IPS-18a (cell line): ENCODE measurements at regions not wholly inside any gene's neighbourhood (a gene's known extent, or its start where the extent isn't known, plus 50 kb on each side); places are given as distances from the start of the nearest gene placed in this dataset.

Source experiments
- H3K27ac ChIP-seq: one replicate; pipeline ENCODE4 v1.5.1; 2013; ENCODE audit warnings: low read length
- H3K27me3 ChIP-seq: one replicate; pipeline ENCODE4 v1.6.1; 2013; ENCODE audit warnings: mild to moderate bottlenecking, low read length; ENCODE audit not compliant: control insufficient read depth, insufficient read depth
- H3K36me3 ChIP-seq: one replicate; pipeline ENCODE4 v1.6.1; 2013; ENCODE audit warnings: low read depth, low read length; ENCODE audit not compliant: control insufficient read depth
- H3K4me1 ChIP-seq: one replicate; pipeline ENCODE4 v1.6.1; 2013; ENCODE audit warnings: low read depth, low read length; ENCODE audit not compliant: control insufficient read depth
- H3K4me3 ChIP-seq: one replicate; pipeline ENCODE4 v1.5.1; 2013; ENCODE audit warnings: low read length
- H3K9ac ChIP-seq: one replicate; pipeline ENCODE4 v1.6.1; 2013; ENCODE audit warnings: mild to moderate bottlenecking, low read length, moderate library complexity
- H3K9me3 ChIP-seq: one replicate; pipeline ENCODE4 v1.6.1; 2013; ENCODE audit warnings: low read depth, low read length; ENCODE audit not compliant: control insufficient read depth

- Histone ChIP-seq H3K4me1 (no peaks in the 10 kb centered on the region), H3K27ac (no peak overlapping the region), H3K9me3 (no peaks in the 10 kb centered on the region), H3K4me3 (no peak overlapping the region), H3K27me3 (no peaks in the 10 kb centered on the region), H3K9ac (no peak overlapping the region), H3K36me3 (no peaks in the 10 kb centered on the region)
Observed at GRCh38 chr4:163622379-163623035, 128.0 kb downstream of the TMA16 start.

GRCh38 chr4:163623787-163624186, 129.3 kb downstream of the TMA16 start:
- Histone ChIP-seq H3K36me3 (no peaks in the 10 kb centered on the region), H3K4me3 (no peak overlapping the region), H3K4me1 (no peaks in the 10 kb centered on the region), H3K27me3 (no peaks in the 10 kb centered on the region), H3K9ac (no peak overlapping the region), H3K9me3 (no peaks in the 10 kb centered on the region), H3K27ac (no peak overlapping the region)

DNA sequence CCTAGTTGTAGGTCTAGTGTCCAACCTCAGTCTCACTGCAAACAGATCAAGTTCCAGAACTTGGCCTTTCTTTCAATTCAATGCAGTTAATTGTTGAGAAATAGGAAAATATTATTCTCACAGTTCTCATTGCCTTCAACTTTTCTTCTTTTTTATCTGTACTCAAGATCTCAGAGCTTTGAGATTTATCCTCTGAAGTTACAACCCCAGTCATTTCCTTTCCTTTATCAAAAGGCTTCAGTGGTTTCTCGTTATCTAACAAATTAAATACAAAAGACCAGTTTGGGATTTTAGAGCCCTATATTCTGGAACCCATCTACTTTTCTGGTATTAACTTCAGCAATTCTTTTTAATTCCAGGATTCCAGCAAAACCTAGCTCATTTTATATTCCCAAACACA, 130.2 kb downstream of the TMA16 start:
- Histone ChIP-seq H3K27ac (no peak overlapping the region), H3K9me3 (no peaks in the 10 kb centered on the region), H3K36me3 (no peaks in the 10 kb centered on the region), H3K4me3 (no peak overlapping the region), H3K4me1 (no peaks in the 10 kb centered on the region), H3K9ac (no peak overlapping the region), H3K27me3 (no peaks in the 10 kb centered on the region)

- no peak overlapping the region for H3K4me3 ChIP-seq
- no peak overlapping the region for H3K9ac ChIP-seq
- H3K27ac ChIP-seq = no peak overlapping the region
- no peaks in the 10 kb centered on the region for H3K4me1 ChIP-seq
- no peaks in the 10 kb centered on the region for H3K9me3 ChIP-seq
- no peaks in the 10 kb centered on the region for H3K27me3 ChIP-seq
- no peaks in the 10 kb centered on the region for H3K36me3 ChIP-seq
Observed at GRCh38 chr4:163631288-163631687, 136.8 kb downstream of the TMA16 start.

DNA sequence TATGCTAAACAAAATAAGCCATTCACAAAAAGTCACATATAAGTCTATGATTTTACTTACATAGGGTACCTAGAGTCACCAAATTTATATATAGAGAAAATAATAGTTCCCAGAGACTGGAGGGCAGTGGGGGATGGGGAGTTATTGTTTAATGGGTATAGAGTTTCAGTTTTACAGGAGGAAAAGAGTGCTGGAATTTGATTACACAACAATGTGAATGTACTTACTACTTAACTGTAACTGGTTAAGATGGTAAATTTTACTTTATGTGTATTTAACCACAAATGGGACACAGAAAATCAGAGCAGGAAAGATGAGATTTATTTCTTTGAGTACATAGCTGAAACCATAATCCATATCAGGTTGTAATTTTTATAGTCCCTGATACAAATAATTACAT, 144.4 kb downstream of the TMA16 start:
- no peaks in the 10 kb centered on the region for H3K4me1 ChIP-seq
- H3K9ac ChIP-seq = no peak overlapping the region
- no peaks in the 10 kb centered on the region for H3K9me3 ChIP-seq
- H3K4me3 ChIP-seq = no peak overlapping the region
- no peaks in the 10 kb centered on the region for H3K36me3 ChIP-seq
- H3K27ac ChIP-seq = no peak overlapping the region
- H3K27me3 ChIP-seq = no peaks in the 10 kb centered on the region

DNA sequence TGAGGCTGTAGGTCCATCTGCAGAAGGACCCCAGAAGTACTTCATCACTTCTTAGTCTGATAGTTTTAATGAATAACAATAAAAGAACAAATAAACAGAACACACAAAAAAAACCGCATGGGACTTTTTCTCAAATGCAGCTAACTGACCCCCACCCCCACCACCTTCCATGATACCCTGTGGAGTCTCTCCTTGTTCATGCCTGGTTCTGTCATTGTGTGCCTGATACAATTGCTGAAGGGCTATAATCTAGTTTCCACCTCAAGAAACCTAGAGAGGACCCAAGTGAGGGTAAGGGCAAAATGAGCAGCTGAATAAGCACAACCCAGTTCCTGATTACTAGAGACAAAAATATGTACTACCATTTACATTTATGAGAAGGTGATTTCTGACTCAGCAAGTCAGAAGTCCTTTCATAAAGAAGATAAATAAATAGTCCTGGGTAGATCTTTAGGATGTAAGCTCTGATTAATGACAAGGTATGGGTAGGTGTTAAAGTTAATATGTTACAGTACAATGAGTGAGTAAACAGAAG, 155.1 kb downstream of the TMA16 start:
- Histone ChIP-seq H3K36me3 (no peaks in the 10 kb centered on the region), H3K27ac (no peak overlapping the region), H3K9ac (no peak overlapping the region), H3K4me1 (peaks cover 10% of the 10 kb centered on the region), H3K27me3 (no peaks in the 10 kb centered on the region), H3K9me3 (peaks cover 4% of the 10 kb centered on the region), H3K4me3 (no peak overlapping the region)

- Histone ChIP-seq H3K27ac (no peak overlapping the region), H3K4me3 (no peak overlapping the region), H3K4me1 (peaks cover 10% of the 10 kb centered on the region), H3K36me3 (no peaks in the 10 kb centered on the region), H3K9ac (no peak overlapping the region), H3K27me3 (no peaks in the 10 kb centered on the region), H3K9me3 (no peaks in the 10 kb centered on the region)
Observed at GRCh38 chr4:163651761-163652160, 157.3 kb downstream of the TMA16 start.

DNA sequence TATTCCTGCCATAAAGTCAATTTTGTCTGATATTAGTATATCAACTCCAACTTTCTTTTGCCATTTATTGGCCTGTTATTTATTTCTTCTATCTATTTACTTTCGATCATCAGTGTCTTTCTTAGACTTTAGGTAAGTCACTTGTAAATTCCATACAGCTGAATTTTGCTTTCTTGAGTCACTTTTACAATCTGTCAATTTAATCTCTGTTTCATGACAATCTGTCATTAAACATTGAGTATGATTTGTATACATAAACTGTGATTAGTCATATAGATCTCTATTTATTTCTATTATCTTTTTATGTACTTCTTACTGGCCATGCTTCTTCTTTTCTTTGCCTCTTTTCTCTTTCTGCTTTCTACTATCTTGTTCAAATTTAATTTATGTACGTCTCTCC, 160.1 kb downstream of the TMA16 start:
- no peaks in the 10 kb centered on the region for H3K9me3 ChIP-seq
- H3K27me3 ChIP-seq = no peaks in the 10 kb centered on the region
- H3K36me3 ChIP-seq = no peaks in the 10 kb centered on the region
- H3K9ac ChIP-seq = no peak overlapping the region
- H3K4me3 ChIP-seq = no peak overlapping the region
- no peak overlapping the region for H3K27ac ChIP-seq
- peaks cover 4% of the 10 kb centered on the region for H3K4me1 ChIP-seq

GRCh38 chr4:163660636-163661035, 166.1 kb downstream of the TMA16 start:
- H3K9ac ChIP-seq = no peak overlapping the region
- no peaks in the 10 kb centered on the region for H3K9me3 ChIP-seq
- no peak overlapping the region for H3K4me3 ChIP-seq
- no peaks in the 10 kb centered on the region for H3K4me1 ChIP-seq
- H3K27ac ChIP-seq = no peak overlapping the region
- no peaks in the 10 kb centered on the region for H3K27me3 ChIP-seq
- no peaks in the 10 kb centered on the region for H3K36me3 ChIP-seq

DNA sequence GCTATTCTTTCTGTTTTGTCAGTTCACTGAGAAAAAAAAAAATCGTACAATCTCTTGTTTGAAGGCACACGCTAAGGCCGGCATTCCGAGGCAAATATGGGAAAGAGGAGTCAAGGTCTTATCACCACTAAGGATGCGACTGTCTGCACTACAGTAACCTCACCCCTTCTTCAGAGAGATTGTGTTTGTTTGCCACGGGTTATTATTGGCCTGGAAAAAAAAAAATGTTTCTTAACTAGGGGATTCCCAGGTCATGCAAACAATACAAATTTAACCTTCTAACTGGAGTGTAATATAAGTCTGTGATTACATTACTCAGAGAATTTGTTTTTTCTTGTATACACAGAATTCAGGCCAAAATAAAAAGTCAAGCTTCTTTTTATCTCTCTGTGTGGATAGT, 168.3 kb downstream of the TMA16 start:
- Histone ChIP-seq H3K9ac (no peak overlapping the region), H3K27me3 (no peaks in the 10 kb centered on the region), H3K4me1 (no peaks in the 10 kb centered on the region), H3K27ac (no peak overlapping the region), H3K4me3 (no peak overlapping the region), H3K9me3 (no peaks in the 10 kb centered on the region), H3K36me3 (no peaks in the 10 kb centered on the region)

GRCh38 chr4:163663454-163664225, 169.2 kb downstream of the TMA16 start:
- Histone ChIP-seq H3K4me3 (no peak overlapping the region), H3K9ac (no peak overlapping the region), H3K27ac (no peak overlapping the region), H3K4me1 (no peaks in the 10 kb centered on the region), H3K9me3 (no peaks in the 10 kb centered on the region), H3K27me3 (no peaks in the 10 kb centered on the region), H3K36me3 (no peaks in the 10 kb centered on the region)

GRCh38 chr4:163665101-163665500, 170.6 kb downstream of the TMA16 start:
- no peak overlapping the region for H3K9ac ChIP-seq

More at GRCh38 chr4:163665101-163665500, 170.6 kb downstream of the TMA16 start:
- H3K36me3 ChIP-seq = no peaks in the 10 kb centered on the region
- H3K4me1 ChIP-seq = no peaks in the 10 kb centered on the region
- no peak overlapping the region for H3K27ac ChIP-seq
- no peak overlapping the region for H3K4me3 ChIP-seq
- H3K27me3 ChIP-seq = no peaks in the 10 kb centered on the region
- no peaks in the 10 kb centered on the region for H3K9me3 ChIP-seq
